DMS153 (cell line): ENCODE measurements at regions not wholly inside any gene's neighbourhood (a gene's known extent, or its start where the extent isn't known, plus 50 kb on each side); places are given as distances from the start of the nearest gene placed in this dataset.

Source experiments
- DNase-seq: peaks from one replicate; lab custom pipeline; 2025; lab: John Stamatoyannopoulos, UW

GRCh38 chr6:159118924-159119323 is 50.3 kb upstream of the FNDC1 start:
- DNase-seq, result no peak

GRCh38 chr6:159117563-159117962 is 51.6 kb upstream of the FNDC1 start:
- no peak for DNase-seq

- no peak for DNase-seq
Measured at GRCh38 chr6:159117046-159117445, 52.2 kb upstream of the FNDC1 start.

- no peak for DNase-seq
Measured at GRCh38 chr6:159116343-159116742, 52.9 kb upstream of the FNDC1 start.

GRCh38 chr6:159114569-159114968 is 54.6 kb upstream of the FNDC1 start:
- no peak for DNase-seq

- DNase-seq, result no peak
Measured at GRCh38 chr6:159113223-159113622, 56.0 kb upstream of the FNDC1 start.

- DNase-seq, result no peak
Measured at GRCh38 chr6:159112714-159113113, 56.5 kb upstream of the FNDC1 start.

GRCh38 chr6:159110748-159111147 is 58.5 kb upstream of the FNDC1 start:
- DNase-seq, result no peak

GRCh38 chr6:159110013-159110412 is 59.2 kb upstream of the FNDC1 start:
- no peak for DNase-seq

- DNase-seq, result no peak
Measured at GRCh38 chr6:159109391-159109790, 59.8 kb upstream of the FNDC1 start.

GRCh38 chr6:159108426-159108985 is 60.7 kb upstream of the FNDC1 start:
- no peak for DNase-seq

- DNase-seq, result peak; percentile 31
Measured at GRCh38 chr6:159107451-159108260, 61.5 kb upstream of the FNDC1 start.

GRCh38 chr6:159106627-159107241 is 61.9 kb upstream of the TAGAP start:
- DNase-seq, result peak; percentile 93

- DNase-seq, result no peak
Measured at GRCh38 chr6:159105716-159106115, 60.9 kb upstream of the TAGAP start.

GRCh38 chr6:159104931-159105330 is 60.1 kb upstream of the TAGAP start:
- no peak for DNase-seq

GRCh38 chr6:159104163-159104925 is 59.6 kb upstream of the TAGAP start:
- peak; percentile 18 for DNase-seq

- DNase-seq, result no peak
Measured at GRCh38 chr6:159103396-159104162, 58.8 kb upstream of the TAGAP start.

- DNase-seq, result no peak
Measured at GRCh38 chr6:159102373-159103160, 57.8 kb upstream of the TAGAP start.

- DNase-seq, result no peak
Measured at GRCh38 chr6:159101656-159102055, 56.9 kb upstream of the TAGAP start.

GRCh38 chr6:159100395-159101182 is 55.8 kb upstream of the TAGAP start:
- no peak for DNase-seq
